Spleen (tissue), 7 donors: ENCODE measurements at regions not wholly inside any gene's neighbourhood (a gene's known extent, or its start where the extent isn't known, plus 50 kb on each side); places are given as distances from the start of the nearest gene placed in this dataset.

Experiments
- CTCF ChIP-seq, 11 experiments: fragments of 200-600 bp in 7 of 11; fragments of 450-650 bp in 4 of 11; sonication (generic) in 4 of 11; IDR thresholded peaks in 8 of 11; conservative IDR thresholded peaks in 3 of 11; 1 replicate in 7 of 11; 2 replicates in 4 of 11; pipeline versions ENCODE4 v1.4.0 to v1.8.0; 2016 to 2021; ENCODE audit warnings: antibody characterized with exemption in 11 of 11, inconsistent platforms in 4 of 11, mild to moderate bottlenecking in 1 of 11
- POLR2A ChIP-seq, 3 donors: fragments of 450-650 bp; IDR thresholded peaks; one replicate each; pipeline ENCODE4 v1.5.1; 2017; ENCODE audit warnings: antibody characterized with exemption in 3 of 3, mild to moderate bottlenecking in 1 of 3
- donor health status: DM: no; HTN: no; CAD: no; lungs with moderate emphysema.
- donor health status: DM: no; HTN: no; CAD: no.
- donor health status: DM: no; HTN: no; CAD: no.

GRCh38 chr2:38504169-38504568, 98.6 kb downstream of the HNRNPLL start:
- TF ChIP-seq CTCF (IDR thresholded peaks at IDR 0.05 in 8 of 11, conservative IDR thresholded peaks at IDR 0.05 in 3 of 11) (no peak), POLR2A (IDR thresholded peaks at IDR 0.05) (no peak)
